Tibial nerve (tissue), 3 donors: ENCODE measurements at regions not wholly inside any gene's neighbourhood (a gene's known extent, or its start where the extent isn't known, plus 50 kb on each side); places are given as distances from the start of the nearest gene placed in this dataset.
"Not testable (repeated sequence)": the region's sequence is repeated elsewhere in the genome, so short reads cannot be mapped to it uniquely, and the experiment has no call there.

Source experiments
- POLR2A ChIP-seq, 2 donors: fragments of 450-650 bp; IDR thresholded peaks; one replicate each; pipeline ENCODE4 v1.6.1; 2017; ENCODE audit warnings: antibody characterized with exemption in 2 of 2, mild to moderate bottlenecking in 2 of 2, moderate library complexity in 2 of 2
- TF ChIP-seq, protein P1 (sequence below), 5 experiments: fragments of 200-600 bp in 3 of 5; fragments of 450-650 bp in 2 of 5; sonication (generic) in 3 of 5; IDR thresholded peaks; one replicate each; pipeline ENCODE4 v1.5.1; 2016 to 2019; ENCODE audit warnings: antibody characterized with exemption in 5 of 5, mild to moderate bottlenecking in 3 of 5, moderate library complexity in 2 of 5

DNA sequence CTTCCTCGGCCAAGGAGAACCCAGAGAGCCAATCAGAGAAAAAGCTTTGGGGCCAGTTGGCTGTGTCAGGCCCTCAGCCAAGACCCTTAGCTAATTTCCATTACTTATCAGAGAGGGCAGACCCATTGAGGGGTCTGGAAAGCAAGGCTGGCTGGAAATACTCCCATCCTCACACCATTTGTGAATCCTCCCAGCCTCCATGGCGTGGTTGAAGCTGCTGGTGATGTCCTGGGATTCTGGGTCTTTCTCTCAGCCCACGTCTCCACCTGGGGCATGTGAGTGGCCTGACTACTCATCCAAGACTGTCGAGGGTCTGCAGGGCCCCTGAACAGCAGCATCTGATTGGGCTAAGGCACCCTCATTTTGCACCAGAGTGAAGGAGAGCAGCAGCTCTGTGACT is 61.3 kb upstream of the GPR31 start:
- TF ChIP-seq, protein P1, sequence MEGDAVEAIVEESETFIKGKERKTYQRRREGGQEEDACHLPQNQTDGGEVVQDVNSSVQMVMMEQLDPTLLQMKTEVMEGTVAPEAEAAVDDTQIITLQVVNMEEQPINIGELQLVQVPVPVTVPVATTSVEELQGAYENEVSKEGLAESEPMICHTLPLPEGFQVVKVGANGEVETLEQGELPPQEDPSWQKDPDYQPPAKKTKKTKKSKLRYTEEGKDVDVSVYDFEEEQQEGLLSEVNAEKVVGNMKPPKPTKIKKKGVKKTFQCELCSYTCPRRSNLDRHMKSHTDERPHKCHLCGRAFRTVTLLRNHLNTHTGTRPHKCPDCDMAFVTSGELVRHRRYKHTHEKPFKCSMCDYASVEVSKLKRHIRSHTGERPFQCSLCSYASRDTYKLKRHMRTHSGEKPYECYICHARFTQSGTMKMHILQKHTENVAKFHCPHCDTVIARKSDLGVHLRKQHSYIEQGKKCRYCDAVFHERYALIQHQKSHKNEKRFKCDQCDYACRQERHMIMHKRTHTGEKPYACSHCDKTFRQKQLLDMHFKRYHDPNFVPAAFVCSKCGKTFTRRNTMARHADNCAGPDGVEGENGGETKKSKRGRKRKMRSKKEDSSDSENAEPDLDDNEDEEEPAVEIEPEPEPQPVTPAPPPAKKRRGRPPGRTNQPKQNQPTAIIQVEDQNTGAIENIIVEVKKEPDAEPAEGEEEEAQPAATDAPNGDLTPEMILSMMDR (IDR thresholded peaks at IDR 0.05): not testable (repeated sequence)
- TF ChIP-seq POLR2A (IDR thresholded peaks at IDR 0.05): not testable (repeated sequence)
